ENCODE measurements at regions not wholly inside any gene's neighbourhood (a gene's known extent, or its start where the extent isn't known, plus 50 kb on each side); places are given as distances from the start of the nearest gene placed in this dataset.

GRCh38 chr5:96329886-96330529 lies 103.0 kb downstream of the PCSK1 start:
- H3K4me3 ChIP-seq (ENCODE audit: low read length), result no peak overlapping the region
- DNase-seq, result no peak
- H3K27me3 ChIP-seq (ENCODE audit: control insufficient read depth in 1 of 2, insufficient read depth in 2 of 2, low read length in 2 of 2), result no peaks in the 10 kb centered on the region
- intact Hi-C loops (cut with DNase I, micrococcal nuclease), result loop anchor here (5.0 to 10.0 kb wide), 3 partner anchors 395 to 665 kb away; no protein-coding TSS in a partner anchor
- Mint-ChIP-seq H3K9me3 (no peaks in the 10 kb centered on the region), H3K27me3 (peaks cover 36% of the 10 kb centered on the region), H3K4me1 (ENCODE audit: low read depth) (no peaks in the 10 kb centered on the region), H3K27ac (no peak overlapping the region), H3K36me3 (ENCODE audit: low read depth) (no peaks in the 10 kb centered on the region), H3K4me3 (no peak overlapping the region)
- no peaks in the 10 kb centered on the region for H3K4me1 ChIP-seq (ENCODE audit: insufficient read depth, low read length)
- POLR2A ChIA-PET, result no interaction called here
- H3K36me3 ChIP-seq (ENCODE audit: insufficient read depth, low read length), result no peaks in the 10 kb centered on the region
- ATAC-seq (ENCODE audit: poor library complexity), result no peak
- CTCF ChIA-PET, result no interaction called here
- H3K9me3 ChIP-seq (ENCODE audit: control insufficient read depth in 1 of 2, insufficient read depth in 1 of 2, low read length in 2 of 2), result no peaks in the 10 kb centered on the region
- H3K27ac ChIP-seq (ENCODE audit: low read depth in 1 of 2, low read length in 2 of 2), result no peak overlapping the region
- TF ChIP-seq CTCF (IDR thresholded peaks at IDR 0.05), result no peak

- no peak overlapping the region for H3K27ac Mint-ChIP-seq
- TF ChIP-seq CTCF (IDR thresholded peaks at IDR 0.05), result no peak
- Histone ChIP-seq H3K9me3 (ENCODE audit: control insufficient read depth in 1 of 2, insufficient read depth in 1 of 2, low read length in 2 of 2) (no peaks in the 10 kb centered on the region), H3K4me1 (ENCODE audit: insufficient read depth, low read length) (no peaks in the 10 kb centered on the region), H3K27ac (ENCODE audit: low read depth in 1 of 2, low read length in 2 of 2) (no peak overlapping the region), H3K27me3 (ENCODE audit: control insufficient read depth in 1 of 2, insufficient read depth in 2 of 2, low read length in 2 of 2) (no peaks in the 10 kb centered on the region), H3K36me3 (ENCODE audit: insufficient read depth, low read length) (no peaks in the 10 kb centered on the region), H3K4me3 (ENCODE audit: low read length) (no peak overlapping the region)
- CTCF ChIA-PET, result no interaction called here
- H3K36me3 Mint-ChIP-seq (ENCODE audit: low read depth), result no peaks in the 10 kb centered on the region
- H3K4me1 Mint-ChIP-seq (ENCODE audit: low read depth), result no peaks in the 10 kb centered on the region
- no peaks in the 10 kb centered on the region for H3K9me3 Mint-ChIP-seq
- peaks cover 36% of the 10 kb centered on the region for H3K27me3 Mint-ChIP-seq
- ATAC-seq (ENCODE audit: poor library complexity) (no peak), DNase-seq (no peak)
- intact Hi-C loops (cut with DNase I, micrococcal nuclease), result no loop called here
- no peak overlapping the region for H3K4me3 Mint-ChIP-seq
- POLR2A ChIA-PET, result no interaction called here
Measured at GRCh38 chr5:96329289-96329688, 103.8 kb downstream of the PCSK1 start.

DNA sequence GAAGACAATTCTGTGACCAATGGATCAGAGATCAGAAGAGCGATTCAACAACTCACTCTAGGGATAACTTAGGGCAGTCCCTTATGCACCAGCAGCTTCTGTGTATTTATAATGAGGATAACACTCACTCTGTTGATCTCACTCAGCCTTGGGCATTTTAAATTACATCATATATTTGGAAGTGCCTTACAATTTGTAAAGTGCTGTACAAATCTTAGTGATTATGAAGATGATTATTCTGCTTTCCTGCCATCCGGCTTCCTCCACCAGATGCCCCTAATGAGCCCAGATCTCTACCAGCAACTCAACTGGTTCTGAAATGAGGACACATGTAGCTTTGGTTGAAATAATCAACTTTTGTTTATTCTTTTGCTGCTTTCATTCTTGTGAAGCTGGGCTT lies 105.3 kb downstream of the PCSK1 start:
- Mint-ChIP-seq H3K27ac (no peak overlapping the region), H3K4me3 (no peak overlapping the region), H3K4me1 (ENCODE audit: low read depth) (no peaks in the 10 kb centered on the region), H3K36me3 (ENCODE audit: low read depth) (no peaks in the 10 kb centered on the region), H3K9me3 (no peaks in the 10 kb centered on the region), H3K27me3 (peaks cover 32% of the 10 kb centered on the region)
- no peak overlapping the region for H3K4me3 ChIP-seq (ENCODE audit: low read length)
- H3K27me3 ChIP-seq (ENCODE audit: control insufficient read depth in 1 of 2, insufficient read depth in 2 of 2, low read length in 2 of 2), result no peaks in the 10 kb centered on the region
- no peak for TF ChIP-seq CTCF (IDR thresholded peaks at IDR 0.05)
- intact Hi-C loops (cut with DNase I, micrococcal nuclease), result no loop called here
- no peaks in the 10 kb centered on the region for H3K9me3 ChIP-seq (ENCODE audit: control insufficient read depth in 1 of 2, insufficient read depth in 1 of 2, low read length in 2 of 2)
- CTCF ChIA-PET, result no interaction called here
- no peak for ATAC-seq (ENCODE audit: poor library complexity)
- no peak for DNase-seq
- no peak overlapping the region for H3K27ac ChIP-seq (ENCODE audit: low read depth in 1 of 2, low read length in 2 of 2)
- no peaks in the 10 kb centered on the region for H3K4me1 ChIP-seq (ENCODE audit: insufficient read depth, low read length)
- H3K36me3 ChIP-seq (ENCODE audit: insufficient read depth, low read length), result no peaks in the 10 kb centered on the region
- POLR2A ChIA-PET, result no interaction called here

Measured in CD4-positive, alpha-beta T cell (primary cell).